Gastrocnemius medialis (tissue), 4 donors: ENCODE measurements at regions not wholly inside any gene's neighbourhood (a gene's known extent, or its start where the extent isn't known, plus 50 kb on each side); places are given as distances from the start of the nearest gene placed in this dataset.

Source experiments
- POLR2A ChIP-seq, 2 donors: fragments of 450-650 bp; IDR thresholded peaks; one replicate each; pipeline ENCODE4 v1.6.1; 2017; ENCODE audit warnings: antibody characterized with exemption in 2 of 2, mild to moderate bottlenecking in 2 of 2, moderate library complexity in 2 of 2
- TF ChIP-seq, protein P1 (sequence below), 5 experiments: fragments of 450-650 bp in 3 of 5; fragments of 200-600 bp in 2 of 5; sonication (generic) in 2 of 5; IDR thresholded peaks in 4 of 5; conservative IDR thresholded peaks in 1 of 5; 1 replicate in 4 of 5; 2 replicates in 1 of 5; pipeline ENCODE4 v1.5.1; 2016 to 2019; ENCODE audit warnings: antibody characterized with exemption in 5 of 5, mild to moderate bottlenecking in 3 of 5, moderate library complexity in 3 of 5

- TF ChIP-seq POLR2A (IDR thresholded peaks at IDR 0.05) = no peak
- TF ChIP-seq, protein P1, sequence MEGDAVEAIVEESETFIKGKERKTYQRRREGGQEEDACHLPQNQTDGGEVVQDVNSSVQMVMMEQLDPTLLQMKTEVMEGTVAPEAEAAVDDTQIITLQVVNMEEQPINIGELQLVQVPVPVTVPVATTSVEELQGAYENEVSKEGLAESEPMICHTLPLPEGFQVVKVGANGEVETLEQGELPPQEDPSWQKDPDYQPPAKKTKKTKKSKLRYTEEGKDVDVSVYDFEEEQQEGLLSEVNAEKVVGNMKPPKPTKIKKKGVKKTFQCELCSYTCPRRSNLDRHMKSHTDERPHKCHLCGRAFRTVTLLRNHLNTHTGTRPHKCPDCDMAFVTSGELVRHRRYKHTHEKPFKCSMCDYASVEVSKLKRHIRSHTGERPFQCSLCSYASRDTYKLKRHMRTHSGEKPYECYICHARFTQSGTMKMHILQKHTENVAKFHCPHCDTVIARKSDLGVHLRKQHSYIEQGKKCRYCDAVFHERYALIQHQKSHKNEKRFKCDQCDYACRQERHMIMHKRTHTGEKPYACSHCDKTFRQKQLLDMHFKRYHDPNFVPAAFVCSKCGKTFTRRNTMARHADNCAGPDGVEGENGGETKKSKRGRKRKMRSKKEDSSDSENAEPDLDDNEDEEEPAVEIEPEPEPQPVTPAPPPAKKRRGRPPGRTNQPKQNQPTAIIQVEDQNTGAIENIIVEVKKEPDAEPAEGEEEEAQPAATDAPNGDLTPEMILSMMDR (IDR thresholded peaks at IDR 0.05 in 4 of 5, conservative IDR thresholded peaks at IDR 0.05 in 1 of 5) = no peak
Observed at GRCh38 chr2:183696028-183696427, 571.8 kb downstream of the NUP35 start.
